DMS 273 (cell line): ENCODE measurements at regions not wholly inside any gene's neighbourhood (a gene's known extent, or its start where the extent isn't known, plus 50 kb on each side); places are given as distances from the start of the nearest gene placed in this dataset.
"Not testable (repeated sequence)": the region's sequence is repeated elsewhere in the genome, so short reads cannot be mapped to it uniquely, and the experiment has no call there.

Experiments used
- DNase-seq: peaks from one replicate; lab custom pipeline; 2025; ENCODE audit not compliant: unreplicated experiment; lab: John Stamatoyannopoulos, UW

GRCh38 chr20:12112665-12113064, 195.0 kb downstream of the BTBD3 start:
- DNase-seq = no peak

GRCh38 chr20:12113075-12113467, 195.4 kb downstream of the BTBD3 start:
- DNase-seq = no peak

DNA sequence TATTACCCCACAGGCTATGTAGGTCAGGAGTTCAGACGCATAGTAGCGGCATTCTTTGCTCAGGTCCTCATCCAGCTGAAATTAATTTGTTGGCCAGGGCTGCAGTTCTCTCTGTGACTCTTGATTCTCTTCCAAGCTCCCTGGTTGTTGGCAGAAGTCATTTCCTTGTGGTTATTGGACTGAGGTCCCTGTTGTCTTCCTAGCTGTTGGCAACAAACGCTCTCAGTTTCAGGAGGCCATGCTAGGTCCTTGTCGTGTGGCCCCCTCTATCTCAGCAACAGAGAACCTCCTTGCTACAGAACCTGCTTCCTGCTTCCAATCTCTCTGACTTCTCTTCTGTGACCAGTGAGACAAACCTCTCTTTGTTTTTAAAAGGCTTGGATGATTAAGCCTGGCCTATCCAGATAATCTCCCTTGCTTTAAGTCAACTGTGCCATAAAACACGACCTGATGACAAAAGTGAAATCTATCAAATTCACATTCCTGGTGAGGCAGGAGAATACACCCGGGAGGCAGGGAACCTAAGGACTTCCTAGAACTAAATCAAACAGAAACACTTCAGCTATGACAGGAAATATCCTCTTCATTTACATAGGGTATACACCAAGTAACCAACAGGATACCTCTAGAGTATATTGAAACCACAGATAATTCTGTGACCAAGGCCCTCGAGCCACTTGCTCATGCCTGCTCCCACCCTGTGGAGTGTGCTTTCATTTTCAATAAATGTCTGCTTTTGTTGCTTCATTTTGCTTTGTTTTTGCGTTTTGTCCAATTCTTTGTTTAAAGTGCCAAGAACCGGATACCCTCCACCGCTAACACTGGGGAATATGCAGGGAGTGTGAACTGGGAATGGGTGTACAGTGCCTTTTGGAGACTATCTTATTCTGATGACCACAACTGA, 196.0 kb downstream of the BTBD3 start:
- DNase-seq = no peak

GRCh38 chr20:12129114-12129513, 211.4 kb downstream of the BTBD3 start:
- DNase-seq = not testable (repeated sequence)

DNA sequence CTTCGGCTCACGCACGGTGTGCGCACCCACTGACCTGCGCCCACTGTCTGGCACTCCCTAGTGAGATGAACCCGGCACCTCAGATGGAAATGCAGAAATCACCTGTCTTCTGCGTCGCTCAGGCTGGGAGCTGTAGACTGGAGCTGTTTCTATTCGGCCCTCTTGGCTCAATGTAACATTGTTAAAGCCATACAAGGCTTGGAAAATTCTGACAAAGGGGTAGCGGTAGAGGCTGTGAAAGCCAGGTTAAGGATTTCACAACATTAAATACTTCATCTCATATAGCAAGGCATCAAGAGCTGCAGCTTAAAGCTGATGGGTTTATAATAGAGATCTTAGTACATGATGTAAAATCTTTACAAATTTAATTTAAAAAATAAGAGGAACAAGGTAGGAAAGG, 211.8 kb downstream of the BTBD3 start:
- DNase-seq = not testable (repeated sequence)

GRCh38 chr20:12130781-12131180, 213.1 kb downstream of the BTBD3 start:
- no peak for DNase-seq

DNA sequence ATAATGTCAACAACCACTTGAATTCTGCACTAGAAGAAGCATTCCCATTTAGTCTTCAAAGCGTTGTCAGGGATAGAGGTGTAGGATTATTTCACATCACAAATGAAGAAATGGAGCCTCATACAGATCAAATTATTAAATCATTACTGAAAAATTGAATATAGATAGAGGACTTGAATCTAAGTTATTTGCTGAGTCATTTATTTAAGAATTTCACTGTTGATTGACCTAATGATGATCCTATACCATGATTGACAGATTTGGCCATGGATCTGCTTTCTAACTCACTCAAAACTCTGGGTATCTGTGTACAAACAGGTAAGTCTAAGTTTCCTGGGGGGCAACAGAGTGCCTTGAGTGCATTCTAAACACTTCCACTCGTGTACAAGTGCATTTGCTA, 215.9 kb downstream of the BTBD3 start:
- no peak for DNase-seq

DNA sequence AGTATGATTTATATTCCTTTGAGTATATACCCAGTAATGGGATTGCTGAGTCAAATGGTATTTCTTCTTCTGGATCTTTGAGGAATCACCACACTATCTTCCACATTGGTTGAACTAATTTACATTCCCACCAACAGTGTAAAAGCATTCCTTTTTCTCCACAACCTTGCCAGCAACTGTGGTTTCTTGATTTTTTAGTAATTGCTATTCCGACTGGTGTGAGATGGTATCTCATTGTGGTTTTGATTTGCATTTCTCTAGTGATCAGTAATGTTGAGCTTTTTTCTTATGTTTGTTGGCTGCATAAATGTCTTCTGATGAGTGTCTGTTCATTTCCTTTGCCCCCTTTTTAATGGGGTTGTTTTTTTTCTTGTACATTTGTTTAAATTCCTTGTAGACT, 228.3 kb downstream of the BTBD3 start:
- DNase-seq = not testable (repeated sequence)

GRCh38 chr20:12152996-12153395, 235.3 kb downstream of the BTBD3 start:
- no peak for DNase-seq

DNA sequence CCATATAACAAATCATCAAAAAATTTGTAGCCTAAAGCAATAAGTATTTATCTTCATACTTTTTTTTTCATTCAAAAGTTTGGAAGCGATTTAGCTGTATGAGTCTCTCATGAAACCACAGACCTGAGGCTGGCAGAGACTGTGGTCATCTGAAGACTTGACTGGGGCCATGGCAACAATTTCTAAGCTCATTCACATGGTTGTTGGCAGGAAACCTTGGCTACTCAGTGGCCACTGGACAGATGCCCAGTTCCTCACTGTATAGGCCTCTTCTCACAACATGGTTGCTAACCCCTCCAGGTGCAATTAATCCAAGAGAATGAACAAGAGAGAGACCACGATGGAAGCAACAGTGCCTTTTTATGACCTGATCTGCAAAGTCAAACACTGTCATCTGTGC, 235.9 kb downstream of the BTBD3 start:
- no peak for DNase-seq

- DNase-seq = no peak
Measured at GRCh38 chr20:12156252-12156651, 238.6 kb downstream of the BTBD3 start.

DNA sequence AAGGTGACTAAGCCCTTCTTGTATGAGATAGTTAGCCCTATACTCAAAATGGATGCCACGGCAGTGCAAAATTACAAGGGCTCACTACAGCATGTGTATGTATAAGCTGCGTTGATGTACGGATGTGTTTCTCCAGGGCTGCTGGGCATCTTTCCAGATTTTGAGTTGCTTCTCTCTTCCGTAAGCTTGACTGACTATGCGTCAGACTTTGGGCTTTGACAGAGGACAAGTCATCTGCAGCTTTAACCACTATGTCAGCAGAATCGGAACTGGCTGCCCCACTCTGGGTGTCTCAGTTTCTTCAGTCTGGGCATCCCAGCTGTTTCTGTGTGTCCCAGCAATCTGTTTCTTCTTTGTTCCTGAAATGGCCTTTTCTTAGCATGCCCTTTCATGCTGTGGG, 241.6 kb downstream of the BTBD3 start:
- no peak for DNase-seq

GRCh38 chr20:12161734-12162133, 244.0 kb downstream of the BTBD3 start:
- no peak for DNase-seq

- no peak for DNase-seq
Measured at GRCh38 chr20:12166053-12166717, 248.5 kb downstream of the BTBD3 start.

- no peak for DNase-seq
Measured at GRCh38 chr20:12170406-12170805, 252.7 kb downstream of the BTBD3 start.

DNA sequence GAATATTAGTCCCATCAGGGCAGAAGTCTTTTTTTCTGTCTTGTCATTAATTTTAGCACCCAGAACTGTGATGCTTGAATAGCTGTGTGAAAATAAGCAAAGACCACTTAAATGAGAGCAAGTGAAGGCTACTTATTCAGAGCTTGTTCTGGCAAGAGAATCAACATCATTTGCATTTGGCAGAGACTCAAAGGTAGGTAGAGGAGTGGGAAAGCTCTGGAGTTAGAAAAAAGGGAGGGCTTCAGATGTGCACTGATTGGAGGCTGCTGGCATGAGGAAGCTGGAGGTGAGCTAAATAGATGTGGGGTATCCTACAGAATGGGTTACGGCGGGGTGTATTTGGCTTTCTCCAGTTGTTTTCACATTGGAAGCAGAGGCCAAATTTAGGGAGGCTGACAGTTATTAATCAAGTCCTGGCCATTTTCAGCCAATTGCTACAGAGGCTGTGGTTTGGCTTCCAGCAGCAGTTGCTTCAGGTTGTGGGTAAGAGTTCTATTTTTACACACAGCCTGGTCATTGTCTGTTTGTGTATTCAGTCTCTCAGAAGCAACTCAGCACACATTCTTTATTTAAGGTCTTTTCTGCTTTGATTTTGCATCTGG, 254.3 kb downstream of the BTBD3 start:
- DNase-seq = no peak

- no peak for DNase-seq
Measured at GRCh38 chr20:12173347-12174012, 255.8 kb downstream of the BTBD3 start.

DNA sequence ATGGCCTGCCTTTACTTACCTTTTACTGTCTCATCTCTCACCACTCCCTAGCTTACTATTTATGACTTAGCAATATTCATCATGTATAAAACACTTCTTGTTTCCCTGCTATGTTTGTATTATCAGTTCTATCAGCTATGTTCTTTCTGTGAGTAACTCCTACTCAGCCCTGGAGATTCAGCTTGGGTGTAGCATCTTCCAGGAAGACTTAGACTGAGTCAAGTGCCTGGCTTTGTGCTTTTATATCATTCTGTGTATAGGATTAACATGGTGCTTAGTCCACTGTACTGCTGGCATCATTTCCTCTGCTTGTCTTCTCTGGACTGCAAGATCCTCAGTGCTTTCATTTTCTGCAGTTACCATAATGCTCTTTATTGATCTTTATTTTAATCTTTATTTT, 257.8 kb downstream of the BTBD3 start:
- no peak for DNase-seq

GRCh38 chr20:12177657-12178293, 260.1 kb downstream of the BTBD3 start:
- DNase-seq = no peak

- no peak for DNase-seq
Measured at GRCh38 chr20:12179692-12180091, 262.0 kb downstream of the BTBD3 start.

- no peak for DNase-seq
Measured at GRCh38 chr20:12180107-12180661, 262.5 kb downstream of the BTBD3 start.
